Mucosa of descending colon (tissue), 3 donors: ENCODE measurements at regions not wholly inside any gene's neighbourhood (a gene's known extent, or its start where the extent isn't known, plus 50 kb on each side); places are given as distances from the start of the nearest gene placed in this dataset.

Source experiments
- ATAC-seq: fragments of 200-7000 bp; cut with Tn5 transposase; one replicate; pipeline ENCODE4 v1.9.1; 2020; ENCODE audit warnings: mild to moderate bottlenecking, moderate library complexity
- DNase-seq, 3 donors: peaks; one replicate each; pipeline ENCODE4 v3.0.0-alpha.2; 2020
- H3K36me3 ChIP-seq: fragments of 200-600 bp; one replicate; pipeline ENCODE4 v1.8.0; 2021; ENCODE audit warnings: low read depth, mild to moderate bottlenecking
- H3K4me1 ChIP-seq: fragments of 200-600 bp; one replicate; pipeline ENCODE4 v1.8.0; 2021; ENCODE audit warnings: low read depth, mild to moderate bottlenecking
- H3K4me3 ChIP-seq: fragments of 200-600 bp; one replicate; pipeline ENCODE4 v1.8.0; 2021; ENCODE audit warnings: mild to moderate bottlenecking
- H3K9me3 ChIP-seq: fragments of 200-600 bp; one replicate; pipeline ENCODE4 v1.8.0; 2021; ENCODE audit warnings: mild to moderate bottlenecking
- CTCF ChIP-seq: fragments of 200-600 bp; IDR thresholded peaks from one replicate; pipeline ENCODE4 v1.8.0; 2022; ENCODE audit warnings: antibody characterized with exemption, mild to moderate bottlenecking
- intact Hi-C, 2 donors: fragments of 100-400 bp; cut with DNase I in 1 of 2; cut with micrococcal nuclease in 1 of 2; formaldehyde crosslinking; loops; one replicate each; pipeline versions ENCODE4 v1.11.0 to v1.11.1; 2022; cut with DNase I, micrococcal nuclease
- donor health status: DM: no; HTN: no; CAD: no; lungs with moderate emphysema.
- donor health status: DM: no; HTN: no; CAD: no.
- donor health status: DM: no; HTN: yes; CAD: no.

GRCh38 chr2:118240276-118240675, 152.0 kb downstream of the INSIG2 start:
- ATAC-seq, result no peak
- DNase-seq, result no peak
- TF ChIP-seq CTCF, result no peak
- Histone ChIP-seq H3K9me3 (no peaks in the 10 kb centered on the region), H3K4me3 (no peak overlapping the region), H3K36me3 (no peaks in the 10 kb centered on the region), H3K4me1 (no peaks in the 10 kb centered on the region)
- intact Hi-C loops, result no loop called here

DNA sequence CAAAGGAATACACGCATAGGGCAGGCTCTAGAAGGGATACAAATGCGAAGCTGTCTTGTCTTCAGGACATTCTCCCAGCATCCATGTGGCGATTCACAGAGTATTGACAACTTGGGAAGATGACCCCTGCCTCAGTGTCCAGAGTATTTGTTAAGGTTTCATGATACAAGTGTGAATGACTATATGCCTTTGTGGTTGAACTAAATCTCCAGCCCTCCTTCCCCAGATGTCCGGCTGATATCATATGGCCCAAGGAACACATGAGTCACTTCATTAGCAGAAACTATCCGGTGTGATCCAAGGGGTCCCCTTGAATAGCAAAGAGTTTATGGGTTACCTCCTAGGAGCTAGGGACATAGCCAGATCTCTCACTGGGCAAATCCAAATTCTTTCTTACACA, 151.0 kb downstream of the INSIG2 start:
- Histone ChIP-seq H3K4me1 (no peaks in the 10 kb centered on the region), H3K9me3 (no peaks in the 10 kb centered on the region), H3K36me3 (no peaks in the 10 kb centered on the region), H3K4me3 (no peak overlapping the region)
- intact Hi-C loops, result no loop called here
- ATAC-seq (no peak), DNase-seq (no peak)
- no peak for TF ChIP-seq CTCF

GRCh38 chr2:118237451-118237850, 149.2 kb downstream of the INSIG2 start:
- ATAC-seq (no peak), DNase-seq (no peak)
- H3K4me3 ChIP-seq, result no peak overlapping the region
- H3K4me1 ChIP-seq, result no peaks in the 10 kb centered on the region
- intact Hi-C loops, result no loop called here
- TF ChIP-seq CTCF, result no peak
- no peaks in the 10 kb centered on the region for H3K36me3 ChIP-seq
- H3K9me3 ChIP-seq, result no peaks in the 10 kb centered on the region

DNA sequence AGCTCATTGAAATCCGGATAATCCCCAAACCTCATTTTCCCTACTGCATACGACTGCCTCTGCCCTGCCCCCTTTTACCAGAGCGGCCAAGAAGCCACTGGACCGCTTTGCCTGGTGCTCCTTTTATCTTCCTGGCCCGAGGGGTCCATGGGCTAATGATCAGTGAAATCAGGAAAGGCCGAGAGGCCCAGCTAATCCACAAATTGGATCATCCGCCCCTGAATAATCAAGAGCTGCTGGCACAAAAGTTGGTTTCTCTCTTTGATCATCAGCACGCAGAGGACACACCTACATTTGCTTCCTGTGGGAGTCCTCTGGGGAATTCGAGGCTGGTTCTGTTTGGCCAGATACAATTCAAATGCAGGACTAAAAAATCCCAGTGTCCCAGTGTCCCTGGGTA, 144.5 kb downstream of the INSIG2 start:
- no peak for TF ChIP-seq CTCF
- no peaks in the 10 kb centered on the region for H3K4me1 ChIP-seq
- H3K36me3 ChIP-seq, result no peaks in the 10 kb centered on the region
- intact Hi-C loops, result loop anchor here in 1 of 2 donors (5.0 kb wide), 1 partner anchor 615 kb away; the partner anchor contains the start of gene EN1
- no peak for ATAC-seq
- H3K9me3 ChIP-seq, result no peaks in the 10 kb centered on the region
- no peak for DNase-seq
- no peak overlapping the region for H3K4me3 ChIP-seq

- no peak for ATAC-seq
- H3K36me3 ChIP-seq, result no peaks in the 10 kb centered on the region
- no peak for TF ChIP-seq CTCF
- no peak for DNase-seq
- H3K4me1 ChIP-seq, result no peaks in the 10 kb centered on the region
- intact Hi-C loops, result loop anchor here in 1 of 2 donors (5.0 kb wide), 1 partner anchor 615 kb away; the partner anchor contains the start of gene EN1
- no peaks in the 10 kb centered on the region for H3K9me3 ChIP-seq
- no peak overlapping the region for H3K4me3 ChIP-seq
These were observed 144.1 kb downstream of the INSIG2 start for GRCh38 chr2:118232391-118232790.

- ATAC-seq (no peak), DNase-seq (no peak)
- intact Hi-C loops, result loop anchor here in 1 of 2 donors (5.0 kb wide), 1 partner anchor 616 kb away; the partner anchor contains the start of gene EN1
- H3K36me3 ChIP-seq, result no peaks in the 10 kb centered on the region
- TF ChIP-seq CTCF, result no peak
- no peaks in the 10 kb centered on the region for H3K4me1 ChIP-seq
- no peak overlapping the region for H3K4me3 ChIP-seq
- H3K9me3 ChIP-seq, result no peaks in the 10 kb centered on the region
These were observed 143.5 kb downstream of the INSIG2 start for GRCh38 chr2:118231759-118232158.
